Endodermal cell (in vitro differentiated cells): ENCODE measurements at regions not wholly inside any gene's neighbourhood (a gene's known extent, or its start where the extent isn't known, plus 50 kb on each side); places are given as distances from the start of the nearest gene placed in this dataset.

Source experiments
- DNase-seq: peaks from one replicate; pipeline ENCODE4 v3.0.0-alpha.2; 2017
- H3K27ac ChIP-seq: 2 replicates; pipeline ENCODE4 v1.5.1; 2013; ENCODE audit warnings: mild to moderate bottlenecking, low read depth, low read length, moderate library complexity
- H3K27me3 ChIP-seq: 2 replicates; pipeline ENCODE4 v1.6.1; 2013; ENCODE audit warnings: mild to moderate bottlenecking, low read length, moderate library complexity; ENCODE audit not compliant: insufficient read depth, control insufficient read depth, poor library complexity, severe bottlenecking
- H3K36me3 ChIP-seq: 2 replicates; pipeline ENCODE4 v1.7.0; 2013; ENCODE audit warnings: mild to moderate bottlenecking, low read length, moderate library complexity; ENCODE audit not compliant: control insufficient read depth, insufficient read depth
- H3K4me1 ChIP-seq: one replicate; pipeline ENCODE4 v1.7.0; 2013; ENCODE audit warnings: low read length; ENCODE audit not compliant: control insufficient read depth, insufficient read depth
- H3K4me3 ChIP-seq: 2 replicates; pipeline ENCODE4 v1.5.1; 2013; ENCODE audit warnings: mild to moderate bottlenecking, low read length, moderate library complexity
- H3K9ac ChIP-seq: 2 replicates; pipeline ENCODE4 v1.6.1; 2013; ENCODE audit warnings: mild to moderate bottlenecking, low read length, moderate library complexity; ENCODE audit not compliant: poor library complexity, severe bottlenecking; ENCODE audit errors: extremely low read depth
- H3K9me3 ChIP-seq: 2 replicates; pipeline ENCODE4 v1.6.1; 2013; ENCODE audit warnings: mild to moderate bottlenecking, low read length, moderate library complexity; ENCODE audit not compliant: control insufficient read depth
- H3K27ac Mint-ChIP-seq: 2 replicates; pipeline ENCODE4 v1.8.0; 2020; ENCODE audit warnings: mixed read lengths
- H3K27me3 Mint-ChIP-seq: 2 replicates; pipeline ENCODE4 v1.8.0; 2021; ENCODE audit warnings: mild to moderate bottlenecking, mixed read lengths; ENCODE audit not compliant: insufficient read depth
- H3K36me3 Mint-ChIP-seq: 2 replicates; pipeline ENCODE4 v1.8.0; 2020; ENCODE audit warnings: low read depth, mixed read lengths
- H3K4me1 Mint-ChIP-seq: 2 replicates; pipeline ENCODE4 v1.8.0; 2020; ENCODE audit warnings: mixed read lengths
- H3K4me3 Mint-ChIP-seq: 2 replicates; pipeline ENCODE4 v1.8.0; 2020; ENCODE audit warnings: mild to moderate bottlenecking, moderate library complexity, mixed read lengths
- H3K9me3 Mint-ChIP-seq: 2 replicates; pipeline ENCODE4 v1.8.0; 2020; ENCODE audit warnings: mild to moderate bottlenecking, mixed read lengths
- CTCF ChIP-seq: fragments of 200-600 bp; sonication (generic); conservative IDR thresholded peaks from 2 replicates; pipeline ENCODE4 v1.5.0; 2021; ENCODE audit warnings: antibody characterized with exemption, mild to moderate bottlenecking
- WGBS, 2 experiments: methylation state at CpG; one replicate each; pipeline versions ENCODE4 v1.1.5 to v1.1.7; 2013; ENCODE audit warnings: missing lambda C conversion rate in 2 of 2, mixed read lengths in 1 of 2; ENCODE audit not compliant: insufficient coverage in 1 of 2, insufficient read length in 1 of 2; 5-methylcytosine and 5-hydroxymethylcytosine counted together

- Histone ChIP-seq H3K36me3 (no peaks in the 10 kb centered on the region), H3K4me3 (no peak overlapping the region), H3K9me3 (no peaks in the 10 kb centered on the region), H3K27ac (no peak overlapping the region), H3K27me3 (no peaks in the 10 kb centered on the region), H3K4me1 (peaks cover 24% of the 10 kb centered on the region), H3K9ac (no peak overlapping the region)
- Mint-ChIP-seq H3K4me3 (no peak overlapping the region), H3K36me3 (no peaks in the 10 kb centered on the region), H3K9me3 (no peaks in the 10 kb centered on the region), H3K27ac (no peak overlapping the region), H3K27me3 (no peaks in the 10 kb centered on the region), H3K4me1 (peaks cover 57% of the 10 kb centered on the region)
- DNase-seq, result no peak
- WGBS, 2 experiments, result 74 to 100% methylated on average over 2 to 5 of the region's 5 CpGs
- no peak for TF ChIP-seq CTCF
These were observed 205.0 kb upstream of the KRR1 start for GRCh38 chr12:75716291-75717025.

GRCh38 chr12:75715682-75716081 is 204.3 kb upstream of the KRR1 start:
- no peak for DNase-seq
- Mint-ChIP-seq H3K27ac (no peak overlapping the region), H3K27me3 (no peaks in the 10 kb centered on the region), H3K36me3 (no peaks in the 10 kb centered on the region), H3K4me1 (peaks cover 55% of the 10 kb centered on the region), H3K4me3 (no peak overlapping the region), H3K9me3 (no peaks in the 10 kb centered on the region)
- no peak overlapping the region for H3K4me3 ChIP-seq
- H3K27ac ChIP-seq, result no peak overlapping the region
- WGBS, 2 experiments, result 85 to 89% methylated on average over 5 to 6 of the region's 6 CpGs
- no peaks in the 10 kb centered on the region for H3K36me3 ChIP-seq
- no peak for TF ChIP-seq CTCF
- H3K9me3 ChIP-seq, result no peaks in the 10 kb centered on the region
- no peaks in the 10 kb centered on the region for H3K27me3 ChIP-seq
- peaks cover 17% of the 10 kb centered on the region for H3K4me1 ChIP-seq
- no peak overlapping the region for H3K9ac ChIP-seq

GRCh38 chr12:75715323-75715644 is 203.9 kb upstream of the KRR1 start:
- Histone ChIP-seq H3K9ac (no peak overlapping the region), H3K27ac (no peak overlapping the region), H3K36me3 (no peaks in the 10 kb centered on the region), H3K27me3 (no peaks in the 10 kb centered on the region), H3K4me1 (peaks cover 14% of the 10 kb centered on the region), H3K9me3 (no peaks in the 10 kb centered on the region), H3K4me3 (no peak overlapping the region)
- H3K36me3 Mint-ChIP-seq, result no peaks in the 10 kb centered on the region
- H3K27ac Mint-ChIP-seq, result no peak overlapping the region
- WGBS, 2 experiments, result 94 to 100% methylated on average over 1 to 4 of the region's 4 CpGs
- no peak for DNase-seq
- no peak for TF ChIP-seq CTCF
- H3K9me3 Mint-ChIP-seq, result no peaks in the 10 kb centered on the region
- H3K4me3 Mint-ChIP-seq, result no peak overlapping the region
- peaks cover 52% of the 10 kb centered on the region for H3K4me1 Mint-ChIP-seq
- H3K27me3 Mint-ChIP-seq, result no peaks in the 10 kb centered on the region
